ENCODE measurements at regions not wholly inside any gene's neighbourhood (a gene's known extent, or its start where the extent isn't known, plus 50 kb on each side); places are given as distances from the start of the nearest gene placed in this dataset.

- Histone ChIP-seq H3K27me3 (ENCODE audit: low read depth, low read length) (peaks cover 6% of the 10 kb centered on the region; the same call in 1 of the 2 replicates), H3K9ac (ENCODE audit: low read length) (no peak overlapping the region), H4K20me1 (ENCODE audit: insufficient read depth, low read length) (no peaks in the 10 kb centered on the region), H3K4me3 (ENCODE audit: low read length) (no peak overlapping the region), H3K9me3 (ENCODE audit: insufficient read depth, low read length) (no peaks in the 10 kb centered on the region; the same call in 1 of the 2 replicates), H3K27ac (ENCODE audit: low read length) (no peak overlapping the region), H3K4me1 (ENCODE audit: low read length) (peaks cover 11% of the 10 kb centered on the region), H3K36me3 (replicated peaks; ENCODE audit: low read depth, low read length) (no peaks in the 10 kb centered on the region), H3K79me2 (ENCODE audit: low read length) (no peaks in the 10 kb centered on the region), H2AFZ (ENCODE audit: low read depth, low read length) (no peak overlapping the region), H3K4me2 (ENCODE audit: low read length) (no peak overlapping the region)
- TF ChIP-seq CTCF (IDR thresholded peaks at IDR 0.05; ENCODE audit: low read depth, low read length) (no peak), EZH2phosphoT487 (IDR thresholded peaks at IDR 0.05; ENCODE audit: low read depth) (no peak)
These were observed 413.5 kb upstream of the THBS1 start for GRCh38 chr15:39167164-39168058.

- peak overlapping the region; percentile 55; the same call in 1 of the 2 replicates for H3K27ac ChIP-seq (ENCODE audit: low read length)
- peak overlapping the region; percentile 64; the same call in 1 of the 2 replicates for H3K9ac ChIP-seq (ENCODE audit: low read length)
These were observed 408.9 kb upstream of the THBS1 start for GRCh38 chr15:39171944-39172368.

GRCh38 chr15:39172380-39173281 is 408.2 kb upstream of the THBS1 start:
- H3K79me2 ChIP-seq (ENCODE audit: low read length) = no peaks in the 10 kb centered on the region
- H2AFZ ChIP-seq (ENCODE audit: low read depth, low read length) = peak overlapping the region; percentile 40
- peak overlapping the region; percentile 65 for H3K4me3 ChIP-seq (ENCODE audit: low read length)
- H4K20me1 ChIP-seq (ENCODE audit: insufficient read depth, low read length) = no peaks in the 10 kb centered on the region
- H3K27me3 ChIP-seq (ENCODE audit: low read depth, low read length) = no peaks in the 10 kb centered on the region
- H3K36me3 ChIP-seq (replicated peaks; ENCODE audit: low read depth, low read length) = no peaks in the 10 kb centered on the region
- H3K4me1 ChIP-seq (ENCODE audit: low read length) = peaks cover 38% of the 10 kb centered on the region
- TF ChIP-seq CTCF (IDR thresholded peaks at IDR 0.05; ENCODE audit: low read depth, low read length) (no peak), EZH2phosphoT487 (IDR thresholded peaks at IDR 0.05; ENCODE audit: low read depth) (no peak)
- H3K9ac ChIP-seq (ENCODE audit: low read length) = peak overlapping the region; percentile 64
- H3K9me3 ChIP-seq (ENCODE audit: insufficient read depth, low read length) = no peaks in the 10 kb centered on the region
- H3K27ac ChIP-seq (ENCODE audit: low read length) = peak overlapping the region; percentile 55
- peak overlapping the region; percentile 91 for H3K4me2 ChIP-seq (ENCODE audit: low read length)

More at GRCh38 chr15:39171944-39172368, 408.9 kb upstream of the THBS1 start:
- no peak for TF ChIP-seq EZH2phosphoT487 (IDR thresholded peaks at IDR 0.05; ENCODE audit: low read depth)
- peak; percentile 82 for TF ChIP-seq CTCF (IDR thresholded peaks at IDR 0.05; ENCODE audit: low read depth, low read length)
- H3K4me2 ChIP-seq (ENCODE audit: low read length) = peak overlapping the region; percentile 91
- peak overlapping the region; percentile 65 for H3K4me3 ChIP-seq (ENCODE audit: low read length)
- peaks cover 38% of the 10 kb centered on the region for H3K4me1 ChIP-seq (ENCODE audit: low read length)
- H3K9me3 ChIP-seq (ENCODE audit: insufficient read depth, low read length) = no peaks in the 10 kb centered on the region
- no peaks in the 10 kb centered on the region for H3K79me2 ChIP-seq (ENCODE audit: low read length)
- H3K36me3 ChIP-seq (replicated peaks; ENCODE audit: low read depth, low read length) = no peaks in the 10 kb centered on the region
- peak overlapping the region; percentile 40; the same call in 1 of the 2 replicates for H2AFZ ChIP-seq (ENCODE audit: low read depth, low read length)
- no peaks in the 10 kb centered on the region for H4K20me1 ChIP-seq (ENCODE audit: insufficient read depth, low read length)
- H3K27me3 ChIP-seq (ENCODE audit: low read depth, low read length) = no peaks in the 10 kb centered on the region

All from OCI-LY3 (cell line).